Panc1 (cell line): ENCODE measurements at regions not wholly inside any gene's neighbourhood (a gene's known extent, or its start where the extent isn't known, plus 50 kb on each side); places are given as distances from the start of the nearest gene placed in this dataset.

ENCODE experiments used
- POLR2AphosphoS5 ChIP-seq: IDR thresholded peaks from 2 replicates; pipeline ENCODE4 v1.6.1; 2012; ENCODE audit warnings: mild to moderate bottlenecking, low read depth, low read length, moderate library complexity
- SIN3A ChIP-seq: IDR thresholded peaks from 2 replicates; pipeline ENCODE4 v1.6.1; 2012; ENCODE audit warnings: low read depth, mild to moderate bottlenecking, low read length, moderate library complexity, borderline replicate concordance; ENCODE audit not compliant: insufficient read depth
- TCF7L2 ChIP-seq: IDR thresholded peaks from 2 replicates; pipeline ENCODE4 v1.6.1; 2011; ENCODE audit warnings: mild to moderate bottlenecking, low read depth, low read length, inconsistent platforms
- TF ChIP-seq, protein P1 (sequence below): fragments of 450-650 bp; IDR thresholded peaks from 2 replicates; pipeline ENCODE4 v1.5.1; 2017; ENCODE audit warnings: mild to moderate bottlenecking
- TF ChIP-seq, protein P2 (sequence below), 2 experiments: IDR thresholded peaks; 2 replicates each; pipeline ENCODE4 v1.6.1; 2011 to 2012; ENCODE audit warnings: low read depth in 2 of 2, control low read depth in 1 of 2, low read length in 1 of 2, mild to moderate bottlenecking in 1 of 2, moderate library complexity in 1 of 2; ENCODE audit not compliant: insufficient read depth in 1 of 2

DNA sequence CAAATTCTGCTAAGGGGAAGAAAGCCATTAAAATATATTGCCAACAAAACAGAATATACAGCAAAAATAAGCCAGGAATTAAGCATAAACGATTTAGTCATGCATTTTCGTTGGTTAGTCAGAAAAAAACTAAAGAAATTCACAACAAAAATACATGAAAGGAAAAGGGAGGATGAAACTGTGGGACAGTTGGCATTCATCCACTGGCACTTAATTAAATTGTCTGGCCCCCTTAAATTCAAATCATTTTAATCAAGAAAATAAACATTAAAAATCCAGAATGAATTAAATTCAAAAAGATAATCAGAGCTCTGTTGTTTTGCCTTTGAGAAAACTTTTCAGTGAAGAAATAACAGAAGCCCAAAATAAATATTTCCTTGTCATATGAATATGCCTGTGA, 264.6 kb upstream of the TMTC1 start:
- TF ChIP-seq, protein P1, sequence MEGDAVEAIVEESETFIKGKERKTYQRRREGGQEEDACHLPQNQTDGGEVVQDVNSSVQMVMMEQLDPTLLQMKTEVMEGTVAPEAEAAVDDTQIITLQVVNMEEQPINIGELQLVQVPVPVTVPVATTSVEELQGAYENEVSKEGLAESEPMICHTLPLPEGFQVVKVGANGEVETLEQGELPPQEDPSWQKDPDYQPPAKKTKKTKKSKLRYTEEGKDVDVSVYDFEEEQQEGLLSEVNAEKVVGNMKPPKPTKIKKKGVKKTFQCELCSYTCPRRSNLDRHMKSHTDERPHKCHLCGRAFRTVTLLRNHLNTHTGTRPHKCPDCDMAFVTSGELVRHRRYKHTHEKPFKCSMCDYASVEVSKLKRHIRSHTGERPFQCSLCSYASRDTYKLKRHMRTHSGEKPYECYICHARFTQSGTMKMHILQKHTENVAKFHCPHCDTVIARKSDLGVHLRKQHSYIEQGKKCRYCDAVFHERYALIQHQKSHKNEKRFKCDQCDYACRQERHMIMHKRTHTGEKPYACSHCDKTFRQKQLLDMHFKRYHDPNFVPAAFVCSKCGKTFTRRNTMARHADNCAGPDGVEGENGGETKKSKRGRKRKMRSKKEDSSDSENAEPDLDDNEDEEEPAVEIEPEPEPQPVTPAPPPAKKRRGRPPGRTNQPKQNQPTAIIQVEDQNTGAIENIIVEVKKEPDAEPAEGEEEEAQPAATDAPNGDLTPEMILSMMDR = no peak
- no peak for TF ChIP-seq POLR2AphosphoS5
- TF ChIP-seq, protein P2, sequence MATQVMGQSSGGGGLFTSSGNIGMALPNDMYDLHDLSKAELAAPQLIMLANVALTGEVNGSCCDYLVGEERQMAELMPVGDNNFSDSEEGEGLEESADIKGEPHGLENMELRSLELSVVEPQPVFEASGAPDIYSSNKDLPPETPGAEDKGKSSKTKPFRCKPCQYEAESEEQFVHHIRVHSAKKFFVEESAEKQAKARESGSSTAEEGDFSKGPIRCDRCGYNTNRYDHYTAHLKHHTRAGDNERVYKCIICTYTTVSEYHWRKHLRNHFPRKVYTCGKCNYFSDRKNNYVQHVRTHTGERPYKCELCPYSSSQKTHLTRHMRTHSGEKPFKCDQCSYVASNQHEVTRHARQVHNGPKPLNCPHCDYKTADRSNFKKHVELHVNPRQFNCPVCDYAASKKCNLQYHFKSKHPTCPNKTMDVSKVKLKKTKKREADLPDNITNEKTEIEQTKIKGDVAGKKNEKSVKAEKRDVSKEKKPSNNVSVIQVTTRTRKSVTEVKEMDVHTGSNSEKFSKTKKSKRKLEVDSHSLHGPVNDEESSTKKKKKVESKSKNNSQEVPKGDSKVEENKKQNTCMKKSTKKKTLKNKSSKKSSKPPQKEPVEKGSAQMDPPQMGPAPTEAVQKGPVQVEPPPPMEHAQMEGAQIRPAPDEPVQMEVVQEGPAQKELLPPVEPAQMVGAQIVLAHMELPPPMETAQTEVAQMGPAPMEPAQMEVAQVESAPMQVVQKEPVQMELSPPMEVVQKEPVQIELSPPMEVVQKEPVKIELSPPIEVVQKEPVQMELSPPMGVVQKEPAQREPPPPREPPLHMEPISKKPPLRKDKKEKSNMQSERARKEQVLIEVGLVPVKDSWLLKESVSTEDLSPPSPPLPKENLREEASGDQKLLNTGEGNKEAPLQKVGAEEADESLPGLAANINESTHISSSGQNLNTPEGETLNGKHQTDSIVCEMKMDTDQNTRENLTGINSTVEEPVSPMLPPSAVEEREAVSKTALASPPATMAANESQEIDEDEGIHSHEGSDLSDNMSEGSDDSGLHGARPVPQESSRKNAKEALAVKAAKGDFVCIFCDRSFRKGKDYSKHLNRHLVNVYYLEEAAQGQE (IDR thresholded peaks at IDR 0.05; ENCODE audit: insufficient read depth in 1 of 2, low read depth in 2 of 2, low read length in 1 of 2) = no peak
- TF ChIP-seq SIN3A = no peak
- TF ChIP-seq TCF7L2 = no peak
